Adrenal gland (tissue), 9 donors: ENCODE measurements at regions not wholly inside any gene's neighbourhood (a gene's known extent, or its start where the extent isn't known, plus 50 kb on each side); places are given as distances from the start of the nearest gene placed in this dataset.

Experiments
- DNase-seq, 7 donors: peaks; one replicate each; pipeline ENCODE4 v3.0.0-alpha.2; 2019 to 2020
- H3K27ac ChIP-seq, 5 donors: fragments of 200-600 bp; sonication (generic) in 4 of 5; 1 replicate in 3 of 5; 2 replicates in 2 of 5; pipeline versions ENCODE4 v1.5.1 to v1.8.0; 2016 to 2020; ENCODE audit warnings: mild to moderate bottlenecking in 1 of 5
- H3K27me3 ChIP-seq: fragments of 200-600 bp; 2 replicates; pipeline ENCODE4 v1.8.0; 2021
- H3K36me3 ChIP-seq, 2 donors: fragments of 200-600 bp; replicated peaks in 1 of 2; 1 replicate in 1 of 2; 2 replicates in 1 of 2; pipeline versions ENCODE4 v1.5.1 to v1.8.0; 2018 to 2022
- H3K4me1 ChIP-seq, 2 donors: fragments of 200-600 bp; replicated peaks in 1 of 2; 1 replicate in 1 of 2; 2 replicates in 1 of 2; pipeline versions ENCODE4 v1.5.1 to v1.8.0; 2018 to 2021
- H3K4me3 ChIP-seq, 4 donors: fragments of 200-600 bp; sonication (generic) in 3 of 4; one replicate each; pipeline ENCODE4 v1.5.1; 2016 to 2018
- H3K9me3 ChIP-seq, 3 donors: fragments of 200-600 bp; sonication (generic) in 1 of 3; replicated peaks in 1 of 3; 1 replicate in 2 of 3; 2 replicates in 1 of 3; pipeline versions ENCODE4 v1.5.1 to v1.8.0; 2016 to 2021
- CTCF ChIP-seq, 6 experiments: fragments of 450-650 bp in 4 of 6; fragments of 200-600 bp in 2 of 6; sonication (generic) in 1 of 6; IDR thresholded peaks; 1 replicate in 5 of 6; 2 replicates in 1 of 6; pipeline versions ENCODE4 v1.5.1 to v1.8.0; 2016 to 2021; ENCODE audit warnings: antibody characterized with exemption in 6 of 6, mild to moderate bottlenecking in 2 of 6, moderate library complexity in 1 of 6
- POLR2A ChIP-seq, 2 donors: fragments of 450-650 bp; IDR thresholded peaks; one replicate each; pipeline ENCODE4 v1.6.1; 2017; ENCODE audit warnings: antibody characterized with exemption in 2 of 2, mild to moderate bottlenecking in 2 of 2, moderate library complexity in 1 of 2
- WGBS, 4 donors: extraction: QIAGEN DNeasy Blood & Tissue Kit in 2 of 4; methylation state at CpG; one replicate each; pipeline versions ENCODE4 v1.1.5 to v1.1.7; 2013 to 2017; 5-methylcytosine and 5-hydroxymethylcytosine counted together
- intact Hi-C, 2 donors: fragments of 100-400 bp; cut with DNase I; formaldehyde crosslinking; loops; one replicate each; pipeline versions ENCODE4 v1.14.1 to v1.15.0; 2022 to 2023
- donor health status: healthy with polysubstance abuse.
- donor health status: Bipolar disorder and iron deficiency.
- donor health status: DM: yes; HTN: yes; CAD: no.
- donor health status: DM: no; HTN: no; CAD: no.
- donor health status: DM: no; HTN: no; CAD: no.

GRCh38 chr4:165714650-165715049, 158.4 kb upstream of the TLL1 start:
- H3K4me1 ChIP-seq = no peaks in the 10 kb centered on the region

GRCh38 chr4:165715211-165715610, 157.8 kb upstream of the TLL1 start:
- Histone ChIP-seq H3K9me3 (no peaks in the 10 kb centered on the region), H3K27me3 (no peaks in the 10 kb centered on the region), H3K4me3 (no peak overlapping the region), H3K27ac (no peak overlapping the region), H3K4me1 (no peaks in the 10 kb centered on the region), H3K36me3 (no peaks in the 10 kb centered on the region)
- DNase-seq = no peak
- WGBS, 4 donors = 88 to 100% (median 96%) methylated on average over 1 of the region's 1 CpG
- TF ChIP-seq CTCF (IDR thresholded peaks at IDR 0.05) (no peak), POLR2A (IDR thresholded peaks at IDR 0.05) (no peak)
- intact Hi-C loops = no loop called here

More at GRCh38 chr4:165714650-165715049, 158.4 kb upstream of the TLL1 start:
- Histone ChIP-seq H3K4me3 (no peak overlapping the region), H3K9me3 (no peaks in the 10 kb centered on the region), H3K27me3 (no peaks in the 10 kb centered on the region), H3K27ac (no peak overlapping the region), H3K36me3 (no peaks in the 10 kb centered on the region)
- TF ChIP-seq CTCF (IDR thresholded peaks at IDR 0.05) (no peak), POLR2A (IDR thresholded peaks at IDR 0.05) (no peak)
- 85 to 92% (median 89%) methylated on average over 14 of the region's 14 CpGs for WGBS, 4 donors
- DNase-seq = no peak
- intact Hi-C loops = no loop called here

- no peaks in the 10 kb centered on the region for H3K9me3 ChIP-seq
- H3K4me1 ChIP-seq = no peaks in the 10 kb centered on the region
- H3K36me3 ChIP-seq = no peaks in the 10 kb centered on the region
- no peaks in the 10 kb centered on the region for H3K27me3 ChIP-seq
- H3K27ac ChIP-seq = no peak overlapping the region
- no peak overlapping the region for H3K4me3 ChIP-seq
- TF ChIP-seq CTCF (IDR thresholded peaks at IDR 0.05) (no peak), POLR2A (IDR thresholded peaks at IDR 0.05) (no peak)
- WGBS, 4 donors = 86 to 96% (median 93%) methylated on average over 1 of the region's 1 CpG
- DNase-seq = no peak
- intact Hi-C loops = no loop called here
Measured at GRCh38 chr4:165715989-165716388, 157.0 kb upstream of the TLL1 start.

- no peaks in the 10 kb centered on the region for H3K27me3 ChIP-seq
- H3K4me3 ChIP-seq = no peak overlapping the region
- no peaks in the 10 kb centered on the region for H3K4me1 ChIP-seq
- TF ChIP-seq CTCF (IDR thresholded peaks at IDR 0.05) = no peak
- no peak for DNase-seq
- intact Hi-C loops = no loop called here
- H3K27ac ChIP-seq = no peak overlapping the region
- no peaks in the 10 kb centered on the region for H3K36me3 ChIP-seq
- no peaks in the 10 kb centered on the region for H3K9me3 ChIP-seq
Measured at GRCh38 chr4:165716472-165716871, 156.6 kb upstream of the TLL1 start.
